Activated CD4-positive, CD25-positive, alpha-beta regulatory T cell treated with anti-CD3 and anti-CD28 coated beads, Interleukin-2, amount 50 U/mL, for 16 hours (primary cell): ENCODE measurements at regions not wholly inside any gene's neighbourhood (a gene's known extent, or its start where the extent isn't known, plus 50 kb on each side); places are given as distances from the start of the nearest gene placed in this dataset.

Experiments
- DNase-seq: peaks from one replicate; pipeline ENCODE4 v3.0.0-alpha.2; 2020; ENCODE audit warnings: low read depth, low spot score

- DNase-seq: no peak
These were observed 108.9 kb downstream of the RBFOX3 start for GRCh38 chr17:79501910-79502309.

- no peak for DNase-seq
These were observed 109.9 kb downstream of the RBFOX3 start for GRCh38 chr17:79500745-79501618.

- DNase-seq: no peak
These were observed 112.0 kb downstream of the RBFOX3 start for GRCh38 chr17:79498854-79499253.

- no peak for DNase-seq
These were observed 113.0 kb downstream of the RBFOX3 start for GRCh38 chr17:79497777-79498348.

GRCh38 chr17:79496422-79497005, 114.3 kb downstream of the RBFOX3 start:
- DNase-seq: no peak

- no peak for DNase-seq
These were observed 115.2 kb downstream of the RBFOX3 start for GRCh38 chr17:79495665-79496064.

GRCh38 chr17:79491006-79491405, 119.8 kb downstream of the RBFOX3 start:
- no peak for DNase-seq

GRCh38 chr17:79490530-79490929, 120.3 kb downstream of the RBFOX3 start:
- DNase-seq: no peak

- DNase-seq: no peak
These were observed 123.7 kb downstream of the RBFOX3 start for GRCh38 chr17:79487149-79487548.

GRCh38 chr17:79485991-79486390, 124.9 kb downstream of the RBFOX3 start:
- DNase-seq: no peak

GRCh38 chr17:79485419-79485985, 125.3 kb downstream of the RBFOX3 start:
- no peak for DNase-seq

- no peak for DNase-seq
These were observed 126.0 kb downstream of the RBFOX3 start for GRCh38 chr17:79484600-79485418.

- DNase-seq: no peak
These were observed 127.0 kb downstream of the RBFOX3 start for GRCh38 chr17:79483842-79484241.

- DNase-seq: no peak
These were observed 127.9 kb downstream of the RBFOX3 start for GRCh38 chr17:79482727-79483521.

GRCh38 chr17:79479876-79480275, 131.0 kb downstream of the RBFOX3 start:
- no peak for DNase-seq

- DNase-seq: no peak
These were observed 132.0 kb downstream of the RBFOX3 start for GRCh38 chr17:79478841-79479240.

GRCh38 chr17:79478051-79478461, 132.8 kb downstream of the RBFOX3 start:
- no peak for DNase-seq

GRCh38 chr17:79476074-79476652, 134.7 kb downstream of the RBFOX3 start:
- no peak for DNase-seq

GRCh38 chr17:79473876-79474440, 136.9 kb downstream of the RBFOX3 start:
- DNase-seq: no peak
